GM18909 (cell line): ENCODE measurements at regions not wholly inside any gene's neighbourhood (a gene's known extent, or its start where the extent isn't known, plus 50 kb on each side); places are given as distances from the start of the nearest gene placed in this dataset.

Experiments used
- ATAC-seq: cut with Tn5 transposase; IDR thresholded peaks from one replicate; pipeline ENCODE4 v1.9.1; 2021; ENCODE audit warnings: mild to moderate bottlenecking; ENCODE audit not compliant: unreplicated experiment, poor library complexity

DNA sequence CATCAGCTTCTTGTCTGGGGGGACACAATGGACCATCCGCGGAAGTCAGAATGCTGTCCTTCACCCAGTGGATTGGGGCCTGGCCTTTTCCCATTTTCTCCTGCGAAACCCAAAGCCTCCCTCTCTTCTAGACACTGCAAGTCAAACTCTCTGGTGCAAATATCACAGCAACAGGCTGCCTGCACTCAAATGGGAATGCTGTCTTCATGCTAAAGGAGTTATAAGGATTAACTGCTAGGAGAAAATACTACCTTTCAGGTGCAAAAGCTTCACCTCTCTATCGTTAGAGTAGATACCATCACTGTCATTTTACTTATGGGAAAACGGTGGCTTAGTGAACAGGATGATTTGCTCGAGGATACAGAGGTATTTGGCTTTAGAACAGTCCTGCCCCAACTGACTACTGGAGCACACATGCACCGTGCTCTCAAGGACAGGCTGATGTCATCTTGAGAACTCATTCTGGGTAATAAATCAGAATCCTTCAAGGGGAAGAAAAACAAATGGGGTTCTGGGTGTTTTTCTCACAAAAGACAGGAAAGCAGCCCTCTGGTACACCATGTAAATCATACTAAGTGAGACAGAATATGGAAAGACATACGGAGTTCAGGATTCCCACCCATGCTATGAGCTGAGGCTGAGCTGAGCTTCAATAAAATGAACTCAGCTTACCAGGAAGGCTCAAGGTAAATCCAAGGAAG lies 100.9 kb downstream of the SAMD9 start:
- no peak for ATAC-seq

DNA sequence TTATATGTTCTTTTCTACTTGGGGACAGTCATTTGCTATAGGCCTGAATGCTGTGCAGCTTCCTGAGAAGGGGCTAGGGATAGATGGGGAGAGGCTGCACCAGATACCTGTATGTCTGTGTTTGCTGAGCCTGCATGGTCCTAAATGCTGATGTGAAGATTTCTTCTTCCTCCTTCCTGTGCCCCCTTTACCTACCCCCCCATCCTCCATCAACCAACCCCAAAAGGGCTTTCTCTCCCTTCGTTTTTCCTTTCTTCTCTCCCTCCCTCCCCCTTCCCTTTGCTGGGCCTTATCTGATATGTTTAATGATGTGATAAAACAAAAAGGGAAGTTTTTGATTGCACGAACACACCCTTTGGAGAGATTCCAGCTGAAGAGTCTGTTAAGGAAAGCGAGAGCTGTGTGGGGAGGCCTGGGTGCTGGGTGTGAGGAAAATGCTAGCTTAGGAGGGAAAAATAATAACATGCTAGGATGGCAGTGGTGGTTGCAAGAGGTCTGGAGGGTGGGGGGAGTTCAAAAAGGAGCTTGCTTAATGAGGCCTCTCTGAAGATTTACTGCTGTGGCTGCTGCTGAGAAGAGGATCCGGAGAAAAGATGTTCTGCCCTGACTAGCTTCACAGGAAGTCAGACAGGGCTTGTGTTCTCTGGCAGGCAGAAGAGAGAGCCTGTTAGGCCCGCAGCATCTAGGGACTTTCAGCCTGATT lies 101.8 kb downstream of the SAMD9 start:
- no peak for ATAC-seq

DNA sequence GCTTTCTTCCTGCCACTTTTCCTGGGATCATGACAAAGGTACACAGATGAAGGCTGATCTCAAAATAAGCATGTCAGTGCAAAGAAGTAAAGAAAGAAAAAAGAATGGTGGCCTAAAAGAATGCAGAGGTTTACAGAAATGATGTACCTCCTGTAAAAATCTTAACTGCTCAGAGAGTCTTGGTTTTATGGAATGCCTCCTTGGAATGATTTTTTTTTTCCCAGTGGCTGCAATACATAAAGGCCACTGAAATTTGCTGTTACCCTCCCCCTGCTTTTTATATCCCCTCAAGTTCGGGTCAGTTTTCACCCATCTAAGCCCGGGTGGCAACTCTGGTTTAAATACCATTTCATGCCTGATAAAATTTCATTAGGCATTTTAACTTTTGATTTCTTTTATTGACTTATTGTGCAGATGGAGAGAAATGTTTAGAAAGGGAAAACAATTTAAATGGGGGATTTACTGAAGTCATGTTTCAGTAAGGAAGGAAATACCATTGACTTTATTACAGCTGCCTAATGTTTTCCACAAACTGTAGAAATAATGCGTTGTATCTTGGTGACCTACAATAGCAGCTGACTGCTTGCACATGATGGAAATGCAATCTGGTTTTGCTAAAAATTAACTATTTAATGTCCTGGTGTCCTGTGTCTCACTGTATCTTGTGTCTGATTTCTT lies 102.5 kb downstream of the SAMD9 start:
- no peak for ATAC-seq

DNA sequence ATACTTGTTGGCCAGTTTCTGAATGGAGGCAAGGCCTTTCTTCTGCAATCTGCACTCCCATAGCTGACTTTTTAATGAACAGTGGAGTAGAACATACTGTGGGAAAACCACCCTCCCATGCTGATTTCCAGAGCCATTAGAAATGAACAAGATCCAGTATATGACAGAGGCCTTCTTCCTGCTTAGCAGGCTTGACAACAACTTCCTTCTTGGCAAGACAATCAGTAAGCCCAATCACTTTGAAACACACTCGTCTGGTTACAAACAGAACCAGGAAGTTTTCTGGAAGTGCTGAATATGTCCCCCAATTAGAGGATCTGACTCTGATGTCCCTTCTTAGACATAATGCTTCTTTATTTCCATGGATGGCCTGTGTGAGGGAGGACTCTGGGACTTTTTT lies 103.4 kb downstream of the SAMD9 start:
- no peak for ATAC-seq

DNA sequence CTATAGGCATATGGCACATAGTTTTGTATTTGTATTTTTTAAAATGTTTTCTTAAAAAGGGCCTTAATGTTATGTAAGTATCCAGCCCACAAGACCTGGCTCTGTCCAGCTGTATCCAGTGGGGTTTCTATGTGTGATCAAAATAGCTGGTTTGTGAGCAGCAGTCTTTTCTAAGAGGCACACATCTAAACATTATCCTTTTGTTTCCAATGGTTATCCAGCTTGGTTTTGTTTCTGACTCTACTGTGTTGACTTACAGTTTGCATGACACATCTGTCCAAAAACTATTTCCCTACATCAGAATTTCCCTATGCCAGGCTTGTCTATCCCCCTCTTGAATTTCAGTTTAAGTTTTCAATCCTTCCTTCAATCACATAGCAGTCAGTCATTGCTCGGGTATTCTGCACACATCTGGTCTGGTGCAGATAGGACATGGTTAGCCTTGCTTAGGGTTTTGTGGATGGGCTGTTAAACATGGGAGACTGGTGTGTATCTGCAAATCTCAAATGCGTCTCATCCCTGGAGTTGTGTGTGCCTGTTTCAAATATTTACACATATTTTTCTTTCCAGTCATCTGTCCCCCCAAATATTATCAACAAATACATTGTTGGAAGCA lies 104.2 kb downstream of the SAMD9 start:
- ATAC-seq, result no peak

DNA sequence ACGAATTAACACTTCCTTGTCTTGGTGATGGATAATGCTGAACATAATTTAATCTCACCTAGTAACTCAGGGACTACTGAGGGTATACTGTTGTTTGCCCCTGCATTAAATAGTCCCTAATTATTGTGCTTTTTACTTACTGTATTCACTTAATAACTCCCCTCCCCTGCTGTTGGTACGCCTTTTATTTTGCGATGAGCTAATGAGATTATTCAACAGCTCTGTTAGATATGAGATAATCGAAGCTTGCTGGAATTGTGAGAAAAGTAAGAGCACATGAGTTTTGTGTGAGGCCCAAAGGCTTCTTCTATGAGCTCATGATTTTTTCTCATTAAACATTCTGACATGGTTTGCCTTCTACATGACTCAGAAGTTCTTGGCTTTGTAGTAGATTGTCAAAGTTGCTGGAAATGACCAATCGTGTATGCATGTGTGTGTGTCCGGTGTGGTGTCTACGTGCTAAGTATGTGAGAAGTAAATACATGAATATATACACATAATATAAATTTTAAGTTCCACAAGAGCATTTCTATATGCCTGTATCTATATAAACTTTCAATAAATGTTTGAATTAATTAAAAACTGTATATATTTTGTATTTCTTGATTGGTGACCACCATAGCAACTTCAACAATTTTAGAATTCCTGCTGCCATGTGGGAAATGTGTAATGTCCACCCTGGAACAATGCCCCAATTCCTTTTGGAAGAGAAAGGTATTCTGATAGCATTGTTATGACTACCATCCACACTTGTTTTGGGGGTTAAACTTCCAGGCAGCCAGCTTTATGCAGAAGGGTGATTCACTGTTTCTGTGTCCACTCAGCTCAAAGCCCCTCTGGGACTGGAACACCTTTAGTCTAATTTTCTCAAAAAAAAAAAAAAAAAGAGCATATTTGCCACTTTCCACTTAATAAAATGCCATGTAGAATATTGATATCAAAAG lies 106.2 kb downstream of the SAMD9 start:
- ATAC-seq, result no peak

DNA sequence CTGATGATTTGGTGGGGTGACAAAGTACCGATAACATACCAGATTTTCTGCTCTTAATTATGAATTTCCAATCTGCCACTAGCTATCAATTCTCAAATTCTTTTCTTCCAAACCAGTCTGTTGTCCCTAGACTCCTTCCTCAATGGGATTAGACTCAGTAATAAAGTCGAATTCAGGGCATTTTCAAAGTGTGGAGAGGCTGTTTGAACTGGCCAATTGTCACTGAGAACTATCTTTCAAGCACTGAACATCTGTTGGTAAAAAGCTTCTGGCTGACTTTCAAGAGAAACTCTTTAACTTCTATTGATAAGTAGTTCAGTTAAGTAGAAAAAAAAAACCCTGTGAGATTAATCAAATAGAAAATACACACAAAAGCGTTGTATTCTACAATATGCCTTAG lies 108.9 kb downstream of the SAMD9 start:
- ATAC-seq, result no peak

DNA sequence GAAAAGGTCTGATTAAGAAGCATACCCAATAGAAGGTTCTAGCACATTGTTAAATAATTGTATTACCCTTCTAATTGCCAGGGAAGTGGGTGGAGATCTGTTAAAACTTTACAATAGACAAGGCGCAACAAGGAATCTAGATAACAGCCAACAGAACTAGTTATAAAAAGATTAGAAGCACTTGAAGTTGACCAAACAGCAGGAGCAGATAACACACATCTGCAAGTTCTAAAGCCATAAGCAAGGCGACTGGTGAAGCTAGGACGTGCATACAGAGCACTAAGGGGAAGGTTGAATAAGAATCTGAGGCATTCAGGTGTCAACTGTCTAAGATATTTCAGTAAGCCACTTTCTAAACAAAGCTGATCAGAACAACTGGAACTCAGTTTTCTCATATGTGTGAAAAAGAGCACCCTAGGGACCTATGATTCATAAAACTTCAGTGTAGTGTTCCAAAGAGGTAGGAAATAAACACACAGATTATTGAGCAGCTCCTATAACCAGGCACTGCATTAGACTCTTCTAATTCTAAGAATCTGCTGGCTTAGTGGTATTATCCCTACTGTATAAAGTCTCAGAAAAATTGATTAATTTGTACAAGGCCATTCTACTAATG lies 111.2 kb downstream of the SAMD9 start:
- ATAC-seq, result no peak

DNA sequence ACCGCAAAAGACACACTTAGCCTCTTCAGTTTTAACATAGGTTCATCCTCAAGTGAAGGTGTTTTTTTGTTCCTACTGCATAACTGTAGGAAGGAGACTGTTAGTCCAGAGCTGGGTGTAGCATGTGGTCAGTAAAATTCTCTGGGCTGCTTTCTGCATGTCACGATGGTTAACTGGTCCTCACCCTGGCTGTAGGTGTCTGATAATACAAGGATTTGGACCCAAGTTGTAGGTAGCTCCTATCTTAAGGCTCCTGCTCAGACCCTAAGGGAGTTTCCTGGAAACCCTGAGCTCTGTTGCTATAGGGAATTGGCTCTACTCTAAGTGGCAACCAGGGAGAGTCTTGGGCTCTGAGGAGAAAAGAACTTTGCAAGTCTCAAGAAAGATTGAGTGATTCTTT lies 112.9 kb downstream of the SAMD9 start:
- ATAC-seq, result no peak

DNA sequence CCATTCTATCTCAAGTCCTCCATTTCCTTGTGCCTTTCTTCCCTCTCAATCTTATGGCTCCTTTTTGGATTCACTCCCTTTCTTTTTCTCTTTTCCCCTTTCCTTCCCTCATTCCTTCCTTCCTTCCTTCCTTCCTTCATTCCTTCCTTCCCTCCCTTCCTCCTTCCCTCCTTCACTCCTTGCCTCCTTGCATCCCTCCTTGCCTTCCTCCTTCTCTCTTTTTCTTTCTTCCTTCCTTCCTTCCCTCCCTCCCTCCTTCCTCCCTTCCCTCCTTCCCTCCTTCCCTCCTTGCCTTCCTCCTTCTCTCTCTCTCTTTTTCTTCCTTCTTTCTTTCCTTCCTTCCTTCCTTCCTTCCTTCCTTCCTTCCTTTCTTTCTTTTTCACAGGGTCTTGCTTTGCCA lies 120.1 kb downstream of the SAMD9 start:
- no peak for ATAC-seq

DNA sequence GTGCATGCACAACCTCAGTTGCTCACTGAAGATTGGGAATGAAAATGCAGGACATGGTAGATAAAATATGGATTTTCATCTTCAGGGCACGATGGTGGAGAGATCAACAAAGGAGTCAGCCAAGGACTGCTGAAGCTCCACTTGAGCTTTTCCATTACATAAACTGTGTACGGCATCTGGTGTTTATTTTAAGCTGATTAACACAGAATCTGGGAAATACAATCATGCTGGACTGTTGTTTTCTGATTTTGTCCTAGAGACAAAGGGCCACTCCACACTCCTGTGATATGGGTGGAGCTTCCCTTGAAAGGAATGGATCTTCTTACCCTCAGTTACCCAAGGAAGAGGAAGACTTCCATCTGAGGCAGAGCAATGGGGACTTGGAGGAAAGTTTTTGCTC lies 120.6 kb downstream of the SAMD9 start:
- ATAC-seq, result no peak

DNA sequence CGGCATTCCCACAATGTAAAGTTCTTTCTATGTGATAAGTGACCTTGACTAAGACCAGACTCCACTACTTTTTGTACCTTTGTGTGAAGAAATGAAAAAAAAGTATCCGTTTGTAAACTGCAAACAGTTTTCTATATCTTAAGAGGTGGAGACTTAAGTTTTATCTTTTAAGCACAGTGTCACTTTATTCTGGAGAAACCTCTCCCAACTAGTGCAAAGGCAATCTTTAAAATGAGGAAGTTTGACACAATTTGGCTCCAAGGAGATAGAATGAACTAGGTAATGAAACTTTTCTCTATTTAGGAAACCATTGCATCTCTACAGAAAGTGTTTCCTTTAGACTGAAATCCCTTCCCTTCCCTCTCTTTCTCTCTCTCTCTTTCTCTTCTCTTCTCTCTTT lies 122.9 kb downstream of the SAMD9 start:
- ATAC-seq, result no peak

DNA sequence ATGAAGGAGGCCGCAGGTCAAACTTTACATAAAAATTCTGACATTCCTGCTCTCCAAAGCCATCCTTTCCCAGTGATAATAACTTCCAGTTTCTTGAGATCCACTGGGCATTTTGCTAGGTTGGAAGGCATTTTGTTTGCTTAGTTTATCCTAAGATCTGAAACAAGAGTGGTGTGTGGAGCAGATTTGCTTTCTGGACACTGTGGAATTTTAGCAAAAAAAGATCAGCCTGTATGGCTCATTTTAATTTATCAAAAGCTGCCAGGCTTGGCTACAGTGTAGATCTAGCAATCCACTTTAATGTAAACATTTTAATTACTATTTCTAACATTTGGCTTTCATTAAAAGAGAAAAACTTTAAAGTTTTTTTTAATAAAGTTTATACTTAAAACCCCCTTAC lies 124.8 kb downstream of the SAMD9 start:
- no peak for ATAC-seq

DNA sequence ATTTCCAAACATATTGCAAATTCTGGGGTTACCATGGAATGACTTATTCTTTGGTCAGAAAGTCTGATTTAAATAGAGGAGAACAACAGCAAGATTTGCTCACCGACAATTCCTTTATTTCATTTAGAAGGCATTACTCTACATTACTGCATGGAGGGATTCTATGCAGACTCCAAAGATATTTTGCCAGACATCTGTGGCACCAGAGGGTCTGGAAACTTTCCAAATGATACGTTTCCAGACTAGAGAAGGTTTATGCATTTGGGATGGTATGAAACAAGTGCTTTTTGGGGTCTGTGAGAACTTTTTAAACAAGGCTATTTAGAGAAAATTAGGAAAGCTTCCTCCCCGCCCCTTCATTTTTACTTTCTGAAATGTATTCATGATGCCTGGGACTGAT lies 125.3 kb downstream of the SAMD9 start:
- ATAC-seq, result no peak

DNA sequence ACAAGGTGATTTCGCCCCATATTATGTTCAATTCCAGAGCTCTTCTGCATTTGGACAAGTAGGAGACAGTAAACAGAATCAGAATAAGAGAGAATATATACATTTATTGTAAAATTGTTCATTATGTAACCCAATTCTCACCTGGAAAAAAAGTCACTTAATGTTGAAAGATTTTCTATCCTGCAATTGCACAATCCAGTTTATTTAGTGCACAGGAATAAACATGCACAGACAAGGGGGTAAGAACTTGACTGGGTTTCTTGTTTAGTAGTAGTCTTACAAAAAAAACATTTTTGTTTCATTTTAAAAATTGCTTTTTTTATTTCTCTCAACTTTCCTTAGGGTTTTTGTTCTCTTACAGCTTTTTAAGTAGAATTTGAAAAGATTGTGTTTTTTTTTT lies 126.6 kb downstream of the SAMD9 start:
- ATAC-seq, result no peak

DNA sequence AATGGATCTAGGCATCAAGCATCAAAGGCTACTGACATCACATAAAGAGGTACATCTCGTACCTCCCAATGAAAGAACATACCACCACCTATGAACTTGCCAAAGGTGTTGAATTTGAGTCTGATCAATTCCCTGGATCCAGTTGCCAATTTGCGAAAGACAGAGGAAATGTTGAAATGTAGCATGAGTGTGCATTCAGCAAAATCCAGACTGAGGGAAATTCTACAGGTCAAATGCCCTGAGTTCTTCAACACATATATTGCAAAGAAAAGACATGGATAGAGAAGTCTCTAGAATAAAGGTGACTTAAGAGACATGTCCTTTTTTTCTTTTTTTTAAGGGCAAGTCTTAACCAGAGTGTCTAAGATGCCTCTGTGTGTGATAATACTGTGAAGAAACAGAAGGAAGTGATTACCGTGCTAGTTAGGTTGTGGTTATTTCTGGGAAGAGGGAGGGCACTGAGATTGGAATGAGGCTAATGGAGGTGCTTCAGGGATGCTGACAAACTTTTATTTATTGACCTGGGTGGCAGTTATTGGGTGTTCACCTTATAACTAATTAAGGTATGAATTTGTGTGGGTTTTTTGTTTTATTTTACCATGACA lies 128.7 kb downstream of the SAMD9 start:
- no peak for ATAC-seq

DNA sequence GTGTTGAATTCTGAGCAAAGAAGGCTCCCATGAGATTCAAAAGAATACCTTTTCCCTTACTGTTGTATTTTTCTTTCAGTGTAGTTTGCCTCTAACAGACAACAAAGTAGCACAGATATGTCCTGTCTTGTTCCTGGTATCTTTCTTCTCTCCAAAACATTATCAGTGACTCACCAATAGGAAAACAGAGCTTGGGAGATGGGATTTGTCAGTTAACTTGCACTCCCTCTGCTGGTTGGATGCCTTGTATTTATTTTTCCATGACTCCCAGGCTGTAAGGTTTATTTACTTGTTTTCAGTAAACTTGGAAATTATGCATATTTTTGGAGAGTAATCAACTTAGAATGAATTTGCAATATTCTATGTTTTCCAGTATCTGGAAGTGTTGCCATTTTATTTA lies 129.7 kb downstream of the SAMD9 start:
- ATAC-seq, result no peak

DNA sequence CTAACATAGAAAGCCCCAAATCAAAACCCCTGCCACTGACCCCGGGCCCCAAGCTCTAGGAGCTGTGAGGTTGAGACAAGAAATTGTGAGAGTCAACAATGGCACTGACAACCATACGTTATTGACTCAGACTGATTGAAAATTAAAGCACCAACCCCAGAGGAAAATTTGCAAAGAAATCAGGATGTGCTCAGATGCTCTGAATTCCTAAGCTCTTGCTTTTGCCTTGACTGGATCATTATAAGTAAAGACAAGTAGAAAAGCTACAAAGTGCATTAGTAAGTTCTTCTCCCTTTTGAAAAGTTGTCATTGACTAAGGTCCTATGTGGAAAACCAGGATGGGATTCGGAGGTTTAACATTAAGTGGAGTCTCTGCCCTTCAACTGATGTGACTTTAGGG lies 130.2 kb downstream of the SAMD9 start:
- no peak for ATAC-seq

DNA sequence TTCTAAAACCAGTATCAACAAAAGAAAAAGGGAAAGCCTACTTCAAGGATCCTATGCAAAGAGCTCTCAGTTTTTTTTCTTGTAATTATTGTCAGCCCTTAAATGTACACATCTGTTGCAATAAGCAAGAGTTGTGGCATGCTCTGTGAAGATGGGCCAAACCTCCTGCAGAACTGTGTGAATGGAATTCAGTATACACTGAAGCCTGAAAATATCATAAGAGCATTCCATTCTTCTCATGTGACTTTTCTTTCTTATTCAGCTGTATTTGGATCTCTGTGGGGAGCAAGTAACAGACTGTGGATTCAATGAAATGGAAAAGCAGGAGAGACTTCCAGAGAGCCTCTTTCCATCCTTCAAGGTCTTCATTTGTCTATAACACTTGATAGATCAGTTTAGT lies 130.7 kb downstream of the SAMD9 start:
- ATAC-seq, result no peak
